Skeletal muscle cell (primary cell): ENCODE measurements at regions not wholly inside any gene's neighbourhood (a gene's known extent, or its start where the extent isn't known, plus 50 kb on each side); places are given as distances from the start of the nearest gene placed in this dataset.
"Not testable (repeated sequence)": the region's sequence is repeated elsewhere in the genome, so short reads cannot be mapped to it uniquely, and the experiment has no call there.

ENCODE experiments used
- DNase-seq: peaks from one replicate; pipeline ENCODE4 v3.0.0-alpha.2; 2010; ENCODE audit warnings: low read depth
- H3K4me3 ChIP-seq: 2 replicates; pipeline ENCODE4 v1.5.1; 2011; ENCODE audit warnings: low read depth, mild to moderate bottlenecking, control low read depth, low read length, moderate library complexity

- H3K4me3 ChIP-seq, result no peak overlapping the region
- DNase-seq, result no peak
Observed at GRCh38 chr5:166073901-166074581, 2217.4 kb upstream of the WWC1 start.

- no peak for DNase-seq
- H3K4me3 ChIP-seq, result no peak overlapping the region
Observed at GRCh38 chr5:166074582-166075481, 2216.6 kb upstream of the WWC1 start.

GRCh38 chr5:166083183-166083959, 2208.1 kb upstream of the WWC1 start:
- no peak overlapping the region for H3K4me3 ChIP-seq
- DNase-seq, result no peak

GRCh38 chr5:166086568-166086967, 2204.9 kb upstream of the WWC1 start:
- H3K4me3 ChIP-seq, result no peak overlapping the region
- DNase-seq, result no peak

- H3K4me3 ChIP-seq, result no peak overlapping the region
- no peak for DNase-seq
Observed at GRCh38 chr5:166088389-166089039, 2202.9 kb upstream of the WWC1 start.

- no peak for DNase-seq
- no peak overlapping the region for H3K4me3 ChIP-seq
Observed at GRCh38 chr5:166091931-166092330, 2199.5 kb upstream of the WWC1 start.

- no peak for DNase-seq
- no peak overlapping the region for H3K4me3 ChIP-seq
Observed at GRCh38 chr5:166093312-166093711, 2198.1 kb upstream of the WWC1 start.

- H3K4me3 ChIP-seq, result no peak overlapping the region
- no peak for DNase-seq
Observed at GRCh38 chr5:166102947-166103346, 2188.5 kb upstream of the WWC1 start.

GRCh38 chr5:166111021-166111420, 2180.4 kb upstream of the WWC1 start:
- DNase-seq, result no peak
- no peak overlapping the region for H3K4me3 ChIP-seq

GRCh38 chr5:166117072-166118066, 2174.1 kb upstream of the WWC1 start:
- no peak overlapping the region for H3K4me3 ChIP-seq
- no peak for DNase-seq

- H3K4me3 ChIP-seq, result no peak overlapping the region
- no peak for DNase-seq
Observed at GRCh38 chr5:166119506-166119905, 2171.9 kb upstream of the WWC1 start.

- no peak for DNase-seq
- no peak overlapping the region for H3K4me3 ChIP-seq
Observed at GRCh38 chr5:166123717-166124116, 2167.7 kb upstream of the WWC1 start.

- DNase-seq, result no peak
- no peak overlapping the region for H3K4me3 ChIP-seq
Observed at GRCh38 chr5:166127766-166128570, 2163.5 kb upstream of the WWC1 start.

GRCh38 chr5:166145107-166145506, 2146.3 kb upstream of the WWC1 start:
- not testable (repeated sequence) for DNase-seq, H3K4me3 ChIP-seq

- no peak overlapping the region for H3K4me3 ChIP-seq
- no peak for DNase-seq
Observed at GRCh38 chr5:166163996-166164610, 2127.3 kb upstream of the WWC1 start.

- no peak overlapping the region for H3K4me3 ChIP-seq
- DNase-seq, result no peak
Observed at GRCh38 chr5:166165596-166165995, 2125.8 kb upstream of the WWC1 start.

- DNase-seq, result no peak
- no peak overlapping the region for H3K4me3 ChIP-seq
Observed at GRCh38 chr5:166166071-166166470, 2125.4 kb upstream of the WWC1 start.
